Progenitor cell of endocrine pancreas (in vitro differentiated cells): ENCODE measurements at regions not wholly inside any gene's neighbourhood (a gene's known extent, or its start where the extent isn't known, plus 50 kb on each side); places are given as distances from the start of the nearest gene placed in this dataset.

Experiments used
- DNase-seq: peaks from one replicate; pipeline ENCODE4 v3.0.0; 2021; ENCODE audit warnings: low spot score; ENCODE audit not compliant: unreplicated experiment
- H3K27ac Mint-ChIP-seq: 2 replicates; pipeline ENCODE4 v1.8.0; 2021; ENCODE audit warnings: mild to moderate bottlenecking, moderate library complexity, mixed read lengths
- H3K27me3 Mint-ChIP-seq: 2 replicates; pipeline ENCODE4 v1.8.0; 2021; ENCODE audit warnings: mixed read lengths
- H3K36me3 Mint-ChIP-seq: 2 replicates; pipeline ENCODE4 v1.8.0; 2022; ENCODE audit warnings: mixed read lengths; ENCODE audit not compliant: insufficient read depth
- H3K4me1 Mint-ChIP-seq: 2 replicates; pipeline ENCODE4 v1.8.0; 2021; ENCODE audit warnings: low read depth, mixed read lengths
- H3K4me3 Mint-ChIP-seq: 2 replicates; pipeline ENCODE4 v1.8.0; 2021; ENCODE audit warnings: low read depth, mild to moderate bottlenecking, moderate library complexity, mixed read lengths
- H3K9me3 Mint-ChIP-seq: 2 replicates; pipeline ENCODE4 v1.8.0; 2021; ENCODE audit warnings: low read depth, mixed read lengths
- TF ChIP-seq, protein P1 (sequence below): fragments of 200-600 bp; sonication (generic); IDR thresholded peaks from one replicate; pipeline ENCODE4 v1.5.0; 2021; ENCODE audit warnings: antibody characterized with exemption, mild to moderate bottlenecking; ENCODE audit not compliant: unreplicated experiment

DNA sequence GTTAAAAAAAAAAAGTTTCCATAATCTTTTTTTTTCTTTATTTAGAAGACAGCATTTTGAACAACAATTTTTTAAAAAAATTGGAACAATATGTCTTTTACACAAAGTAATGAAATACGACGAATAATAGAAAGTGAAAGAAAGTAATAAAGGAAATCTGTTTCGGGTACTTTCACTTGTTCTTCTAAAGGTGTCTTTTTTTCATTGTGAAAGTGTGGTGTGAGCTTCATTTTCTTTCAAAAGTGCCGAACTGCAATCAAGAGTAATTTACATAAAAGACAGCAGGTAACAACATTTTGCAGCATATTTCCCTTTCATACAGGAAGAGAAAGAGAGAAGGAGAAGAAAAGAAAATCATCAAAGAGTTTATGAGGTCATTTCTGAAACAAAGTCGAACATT lies 159.7 kb upstream of the CDH12 start:
- TF ChIP-seq, protein P1, sequence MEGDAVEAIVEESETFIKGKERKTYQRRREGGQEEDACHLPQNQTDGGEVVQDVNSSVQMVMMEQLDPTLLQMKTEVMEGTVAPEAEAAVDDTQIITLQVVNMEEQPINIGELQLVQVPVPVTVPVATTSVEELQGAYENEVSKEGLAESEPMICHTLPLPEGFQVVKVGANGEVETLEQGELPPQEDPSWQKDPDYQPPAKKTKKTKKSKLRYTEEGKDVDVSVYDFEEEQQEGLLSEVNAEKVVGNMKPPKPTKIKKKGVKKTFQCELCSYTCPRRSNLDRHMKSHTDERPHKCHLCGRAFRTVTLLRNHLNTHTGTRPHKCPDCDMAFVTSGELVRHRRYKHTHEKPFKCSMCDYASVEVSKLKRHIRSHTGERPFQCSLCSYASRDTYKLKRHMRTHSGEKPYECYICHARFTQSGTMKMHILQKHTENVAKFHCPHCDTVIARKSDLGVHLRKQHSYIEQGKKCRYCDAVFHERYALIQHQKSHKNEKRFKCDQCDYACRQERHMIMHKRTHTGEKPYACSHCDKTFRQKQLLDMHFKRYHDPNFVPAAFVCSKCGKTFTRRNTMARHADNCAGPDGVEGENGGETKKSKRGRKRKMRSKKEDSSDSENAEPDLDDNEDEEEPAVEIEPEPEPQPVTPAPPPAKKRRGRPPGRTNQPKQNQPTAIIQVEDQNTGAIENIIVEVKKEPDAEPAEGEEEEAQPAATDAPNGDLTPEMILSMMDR = no peak
- DNase-seq = no peak
- Mint-ChIP-seq H3K9me3 (no peaks in the 10 kb centered on the region), H3K27ac (no peak overlapping the region), H3K27me3 (no peaks in the 10 kb centered on the region), H3K4me3 (no peak overlapping the region), H3K4me1 (no peaks in the 10 kb centered on the region), H3K36me3 (no peaks in the 10 kb centered on the region)

DNA sequence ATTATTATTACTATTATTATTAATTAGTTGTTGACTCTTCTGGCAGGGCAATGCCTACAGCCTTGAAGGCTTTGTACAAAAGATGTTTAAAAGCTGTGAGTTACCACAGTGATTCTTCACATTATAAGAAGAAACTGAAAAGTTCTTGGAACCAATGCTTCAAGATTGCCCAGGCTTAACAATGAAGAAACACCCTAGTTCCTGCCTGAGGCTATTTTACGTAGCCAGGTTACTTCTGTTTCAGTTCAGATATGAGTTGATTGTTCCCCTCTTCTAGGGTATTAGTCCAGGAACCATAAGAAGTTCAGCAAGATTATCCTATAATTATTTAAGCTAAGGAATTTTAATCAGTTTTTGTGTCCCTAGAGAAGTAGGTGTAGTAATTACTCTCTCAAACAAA lies 154.6 kb upstream of the CDH12 start:
- H3K4me3 Mint-ChIP-seq = no peak overlapping the region
- no peaks in the 10 kb centered on the region for H3K27me3 Mint-ChIP-seq
- H3K9me3 Mint-ChIP-seq = no peaks in the 10 kb centered on the region
- TF ChIP-seq, protein P1 = no peak
- H3K36me3 Mint-ChIP-seq = no peaks in the 10 kb centered on the region
- no peaks in the 10 kb centered on the region for H3K4me1 Mint-ChIP-seq
- no peak overlapping the region for H3K27ac Mint-ChIP-seq
- DNase-seq = no peak

- H3K36me3 Mint-ChIP-seq = no peaks in the 10 kb centered on the region
- no peaks in the 10 kb centered on the region for H3K27me3 Mint-ChIP-seq
- H3K4me1 Mint-ChIP-seq = no peaks in the 10 kb centered on the region
- H3K9me3 Mint-ChIP-seq = no peaks in the 10 kb centered on the region
- TF ChIP-seq, protein P1 = no peak
- no peak overlapping the region for H3K4me3 Mint-ChIP-seq
- no peak for DNase-seq
- H3K27ac Mint-ChIP-seq = no peak overlapping the region
Measured at GRCh38 chr5:23007236-23007635, 154.1 kb upstream of the CDH12 start.

DNA sequence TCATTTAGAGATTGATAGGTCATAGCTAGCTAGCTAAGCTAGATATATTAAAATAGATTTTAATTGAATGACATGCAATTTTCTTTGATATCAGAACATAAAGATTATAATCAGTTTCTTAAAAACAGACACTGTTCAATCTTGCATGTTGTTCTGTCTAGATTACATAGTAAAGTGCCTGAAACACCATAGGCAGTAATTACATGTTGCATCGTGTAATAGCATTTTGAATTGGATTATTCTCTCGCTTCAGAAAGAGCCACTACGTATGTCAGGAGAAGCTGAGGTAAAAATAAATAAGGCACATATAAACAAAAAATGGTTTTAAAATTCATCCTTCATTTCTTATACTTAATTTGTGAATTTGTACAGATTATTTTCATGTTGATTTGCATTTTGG lies 148.0 kb upstream of the CDH12 start:
- TF ChIP-seq, protein P1 = no peak
- Mint-ChIP-seq H3K27ac (no peak overlapping the region), H3K9me3 (no peaks in the 10 kb centered on the region), H3K4me3 (no peak overlapping the region), H3K36me3 (no peaks in the 10 kb centered on the region), H3K27me3 (no peaks in the 10 kb centered on the region), H3K4me1 (no peaks in the 10 kb centered on the region)
- no peak for DNase-seq

DNA sequence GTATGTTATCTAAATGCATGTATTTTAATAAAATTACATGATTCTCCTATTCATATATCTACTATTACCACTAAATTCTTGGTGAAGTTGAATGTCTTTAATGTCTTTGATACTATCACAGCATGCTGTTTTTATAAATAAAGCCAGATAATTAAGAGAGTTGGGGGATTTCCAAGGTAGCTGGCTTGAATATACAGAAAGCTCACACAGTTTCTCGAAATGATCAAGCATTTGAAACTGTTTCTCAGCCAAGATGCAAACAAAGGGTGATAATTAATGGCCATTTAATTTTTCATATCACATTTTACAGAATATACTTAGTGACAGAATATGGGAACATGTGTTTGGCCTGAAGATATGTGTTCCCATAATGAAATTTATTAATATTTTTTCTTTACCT lies 145.6 kb upstream of the CDH12 start:
- no peaks in the 10 kb centered on the region for H3K4me1 Mint-ChIP-seq
- H3K36me3 Mint-ChIP-seq = no peaks in the 10 kb centered on the region
- TF ChIP-seq, protein P1 = no peak

More for the DNA sequence above, 145.6 kb upstream of the CDH12 start:
- Mint-ChIP-seq H3K4me3 (no peak overlapping the region), H3K9me3 (no peaks in the 10 kb centered on the region), H3K27me3 (no peaks in the 10 kb centered on the region), H3K27ac (no peak overlapping the region)
- no peak for DNase-seq
